Occipital lobe (tissue), 1 donor: ENCODE measurements at regions not wholly inside any gene's neighbourhood (a gene's known extent, or its start where the extent isn't known, plus 50 kb on each side); places are given as distances from the start of the nearest gene placed in this dataset.
A peak's percentile ranks its signal among the peaks of the same experiment; 100 is the strongest.
"Not testable (repeated sequence)": the region's sequence is repeated elsewhere in the genome, so short reads cannot be mapped to it uniquely, and the experiment has no call there.

Experiments used
- DNase-seq: peaks from one replicate; lab custom pipeline; 2025; lab: John Stamatoyannopoulos, UW

DNA sequence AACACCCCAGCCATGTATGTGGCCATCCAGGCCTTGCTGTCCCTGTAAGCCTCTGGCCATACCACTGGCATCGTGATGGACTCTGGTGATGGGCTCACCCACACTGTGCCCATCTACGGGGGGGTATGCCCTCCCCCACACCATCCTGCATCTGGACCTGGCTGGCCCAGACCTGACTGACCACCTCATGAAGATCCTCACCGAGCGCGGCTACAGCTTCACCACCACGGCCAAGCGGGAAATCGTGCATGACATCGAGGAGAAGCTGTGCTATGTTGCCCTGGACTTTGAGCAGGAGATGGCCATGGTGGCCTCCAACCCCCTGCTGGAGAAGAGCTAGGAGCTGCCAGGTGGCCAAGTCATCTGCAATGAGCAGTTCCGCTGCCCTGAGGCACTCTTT is 80.4 kb upstream of the ZCCHC2 start:
- DNase-seq, result no peak

DNA sequence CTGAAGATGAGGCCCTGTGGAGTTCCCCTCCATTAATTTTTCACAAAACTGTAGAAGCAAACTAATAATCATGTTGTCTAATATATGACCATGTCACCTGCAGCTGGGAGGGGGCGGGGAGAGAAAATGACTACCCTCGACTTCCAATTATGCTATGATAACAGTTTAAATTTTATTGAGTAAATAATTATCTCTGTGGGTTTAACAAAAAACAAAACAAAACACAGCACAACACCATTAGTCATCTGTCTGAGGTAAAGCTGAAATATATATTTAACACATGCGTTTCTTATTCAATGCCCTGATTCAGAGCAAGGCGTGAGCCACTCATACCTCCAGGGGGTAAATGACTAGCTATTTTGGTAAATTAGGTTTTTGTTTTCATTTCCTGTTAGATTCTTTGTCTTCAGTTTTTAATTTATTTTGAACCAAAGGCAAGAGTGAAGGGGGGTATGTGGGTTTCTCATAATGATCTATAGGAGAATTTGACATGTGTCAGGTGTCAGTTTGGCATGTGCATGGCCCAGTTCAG is 77.4 kb upstream of the ZCCHC2 start:
- DNase-seq, result no peak

DNA sequence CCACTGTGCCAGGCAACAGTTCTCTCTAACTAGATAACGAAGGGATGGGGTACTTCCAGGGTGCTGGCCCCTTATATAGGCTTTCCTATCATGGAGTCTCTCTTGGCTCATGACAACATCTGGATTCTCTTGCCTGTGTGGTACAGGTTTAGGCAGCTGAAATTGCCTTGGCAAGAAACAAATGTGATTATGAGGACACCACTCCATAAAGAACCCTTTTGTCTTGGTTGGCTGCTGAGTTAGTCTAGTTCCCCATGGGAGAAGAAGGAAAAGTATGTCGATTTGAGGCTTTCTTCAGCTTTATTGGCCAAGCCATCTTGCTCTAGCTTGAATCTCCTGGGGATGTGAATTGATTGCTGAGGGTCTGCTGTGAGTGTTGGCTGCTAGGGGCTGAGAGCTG is 76.3 kb upstream of the ZCCHC2 start:
- DNase-seq, result no peak

DNA sequence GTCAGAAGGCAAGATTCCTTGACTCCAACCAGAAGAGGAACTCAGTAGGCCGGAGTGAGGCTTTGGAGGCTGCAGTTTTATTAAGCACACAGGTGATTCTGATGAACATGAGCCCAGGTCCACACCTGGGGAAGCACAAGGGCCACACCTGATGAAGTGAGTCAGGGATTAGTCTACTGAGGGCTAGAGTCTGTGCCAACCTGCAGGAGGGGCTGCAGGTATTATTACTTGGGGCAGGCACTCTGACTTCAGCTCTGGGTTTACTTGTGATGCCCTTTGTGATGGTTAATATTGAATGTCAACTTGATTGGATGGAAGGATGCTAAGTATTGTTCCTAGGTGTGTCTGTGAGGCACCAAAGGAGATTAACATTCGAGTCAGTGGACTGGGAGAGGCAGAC is 75.2 kb upstream of the ZCCHC2 start:
- DNase-seq, result no peak

DNA sequence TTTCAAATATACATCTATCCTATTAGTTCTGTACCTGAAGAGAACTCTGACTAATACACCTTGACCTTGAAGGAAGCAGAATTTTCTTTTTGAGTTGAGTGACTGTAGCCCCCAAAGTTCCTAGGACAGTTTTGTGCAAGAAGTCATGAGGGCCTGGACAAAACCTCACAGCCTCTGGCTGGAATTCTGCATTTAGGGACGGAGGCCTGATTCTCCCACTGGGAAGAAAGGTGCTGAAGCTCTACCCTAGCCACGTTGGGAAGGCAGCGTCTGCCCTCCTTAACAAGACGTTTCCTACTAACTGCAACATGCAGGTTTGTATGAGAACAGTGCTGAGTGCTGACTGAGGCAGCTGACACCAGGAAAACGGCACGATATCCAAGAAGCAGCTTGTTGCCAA is 74.4 kb upstream of the ZCCHC2 start:
- DNase-seq, result no peak

DNA sequence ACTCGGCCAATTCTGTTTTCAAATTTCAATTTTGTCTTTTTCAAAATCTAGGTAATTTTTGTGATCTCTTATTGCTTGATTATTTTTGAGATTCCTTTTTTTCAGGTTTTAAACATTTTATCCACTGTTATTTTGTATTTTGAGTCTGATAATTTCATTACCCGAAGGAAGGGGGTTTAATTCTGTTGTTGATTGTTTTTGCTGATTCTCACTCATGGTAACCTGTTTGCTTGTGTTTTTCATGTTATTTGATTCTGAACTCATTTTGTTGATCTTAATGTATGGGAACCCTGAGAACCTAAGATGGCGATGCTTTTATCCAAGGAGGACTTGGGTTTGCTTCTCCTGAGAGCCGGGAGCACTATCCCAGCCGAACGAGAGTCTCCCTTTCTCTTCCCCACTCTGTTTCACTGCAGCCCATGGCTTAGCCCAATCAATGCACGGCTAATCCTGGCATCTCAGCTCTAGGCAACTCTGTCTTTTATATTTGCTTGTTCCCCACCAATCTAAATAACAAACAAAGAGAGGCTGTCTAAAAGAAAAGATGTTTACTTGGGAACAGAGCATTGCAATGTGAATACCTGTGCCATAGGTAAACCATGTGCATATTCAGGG is 73.2 kb upstream of the ZCCHC2 start:
- no peak for DNase-seq

DNA sequence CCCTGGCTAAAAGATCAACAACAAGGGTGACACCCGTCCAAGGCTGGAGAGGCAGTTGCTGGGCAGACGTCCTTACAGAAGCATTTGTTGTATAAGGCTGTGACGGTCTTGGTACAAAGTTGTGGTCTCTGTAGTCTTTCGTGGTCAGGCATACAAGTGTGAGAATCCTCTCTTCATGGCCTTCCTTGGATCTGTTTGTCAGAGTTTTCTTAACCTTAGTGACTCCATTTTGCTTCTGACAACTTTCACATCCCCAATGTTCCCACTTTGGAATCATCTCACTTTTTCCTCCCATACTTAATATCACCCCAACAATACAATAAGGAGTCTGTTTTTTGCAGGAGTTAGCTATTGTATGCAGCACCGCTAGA is 72.7 kb upstream of the ZCCHC2 start:
- DNase-seq, result no peak

DNA sequence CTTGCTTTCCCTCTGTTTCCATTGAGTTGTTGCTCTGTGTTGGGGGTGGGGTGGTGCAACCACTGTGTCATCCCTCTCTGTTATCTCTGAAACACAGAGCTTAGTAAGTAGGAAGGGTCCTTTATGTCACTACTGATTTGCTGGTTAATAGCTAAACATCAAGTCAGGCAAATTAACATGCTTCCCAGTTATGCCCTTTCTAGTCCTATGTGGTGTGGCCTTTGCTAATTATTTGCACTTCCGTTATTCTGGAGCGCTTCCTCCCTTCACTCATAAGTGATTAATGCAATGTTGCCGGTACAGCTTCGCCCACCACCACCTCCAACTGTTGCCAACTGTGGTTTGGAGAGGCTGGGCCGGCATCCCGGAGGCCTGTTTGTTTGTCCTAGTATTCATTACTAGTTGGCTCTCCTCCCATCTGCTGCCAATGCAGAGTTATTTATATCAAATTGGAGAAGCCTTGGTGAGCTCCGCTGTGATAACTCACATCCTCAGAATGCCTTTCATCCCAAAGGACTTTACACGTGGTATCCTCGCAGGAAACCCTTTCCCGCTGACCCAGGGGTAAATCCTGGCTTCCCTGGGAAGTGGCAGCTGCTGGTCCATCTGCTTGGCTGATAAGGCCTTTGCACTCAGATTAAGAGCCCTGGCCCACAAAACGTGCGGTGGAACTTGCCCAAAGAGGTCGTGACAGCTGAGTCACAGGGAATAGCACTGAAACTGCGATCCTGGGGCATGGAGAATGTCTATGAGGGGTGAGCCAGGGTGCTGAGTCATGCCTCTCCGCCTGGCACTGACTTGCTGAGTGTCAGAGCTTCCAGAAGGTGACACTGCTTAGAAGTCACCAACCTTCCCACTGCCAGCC is 72.0 kb upstream of the ZCCHC2 start:
- peak; percentile 8 for DNase-seq

DNA sequence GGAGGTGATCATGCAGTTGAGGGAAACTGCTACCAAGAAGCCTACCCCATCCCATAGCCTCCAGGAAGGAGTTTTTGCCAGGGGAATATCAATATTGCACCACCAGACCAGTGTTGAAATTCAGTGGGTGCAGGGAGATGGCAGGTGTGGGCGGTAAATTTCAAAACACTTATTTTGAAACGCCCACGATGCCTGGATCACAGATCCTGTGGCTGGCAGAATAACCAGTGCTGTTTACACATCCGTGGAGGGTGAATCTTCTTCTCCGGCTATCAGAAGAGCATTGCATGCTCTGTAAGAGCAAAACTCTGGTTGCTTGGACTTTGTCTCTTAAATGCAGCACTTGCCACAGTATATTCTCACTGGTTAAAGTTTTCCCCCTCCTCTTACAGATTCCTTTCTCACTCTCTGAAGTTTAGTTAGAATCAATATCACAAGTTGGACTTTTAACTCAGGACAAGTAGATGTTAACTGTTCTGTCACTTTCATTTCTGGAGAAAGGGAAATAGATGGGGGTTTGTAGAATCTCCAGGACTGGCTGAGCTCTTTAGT is 70.5 kb upstream of the ZCCHC2 start:
- no peak for DNase-seq

DNA sequence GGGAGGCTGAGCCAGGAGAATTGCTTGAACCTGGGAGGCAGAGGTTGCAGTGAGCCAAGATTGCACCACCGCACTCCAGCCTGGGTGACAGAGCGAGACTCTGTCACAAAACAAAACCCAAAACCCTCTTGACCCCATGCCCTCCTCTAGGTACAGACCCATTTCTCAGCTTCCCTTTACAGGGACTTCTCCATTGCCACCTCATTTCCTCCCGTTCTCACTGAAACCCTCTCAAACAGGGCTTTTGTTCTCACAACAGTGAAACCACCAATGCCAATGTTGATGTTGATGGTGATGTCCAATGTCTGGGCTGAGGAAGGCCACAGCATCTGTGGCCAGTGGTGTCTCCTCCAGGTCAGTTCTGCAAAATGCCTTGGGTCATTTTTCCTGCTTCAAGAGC is 69.0 kb upstream of the ZCCHC2 start:
- no peak for DNase-seq

DNA sequence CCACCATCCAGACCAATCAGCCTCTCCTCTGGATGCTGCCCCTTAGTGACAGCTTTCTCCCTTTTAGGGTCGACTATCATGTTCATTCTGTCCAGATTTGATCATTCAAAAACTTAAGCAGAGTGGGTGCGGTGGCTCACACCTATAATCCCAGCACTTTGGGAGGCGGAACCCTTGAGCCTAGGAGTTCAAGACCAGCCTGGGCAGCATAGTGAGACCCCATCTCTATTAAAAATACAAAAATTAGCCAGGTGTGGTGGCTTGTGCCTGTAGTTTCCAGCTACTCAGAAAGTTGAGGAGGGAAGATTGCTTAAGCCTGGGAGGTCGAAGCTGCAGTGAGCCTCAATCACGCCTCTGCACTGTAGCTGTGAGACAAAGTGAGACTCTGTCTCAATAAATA is 68.3 kb upstream of the ZCCHC2 start:
- no peak for DNase-seq

DNA sequence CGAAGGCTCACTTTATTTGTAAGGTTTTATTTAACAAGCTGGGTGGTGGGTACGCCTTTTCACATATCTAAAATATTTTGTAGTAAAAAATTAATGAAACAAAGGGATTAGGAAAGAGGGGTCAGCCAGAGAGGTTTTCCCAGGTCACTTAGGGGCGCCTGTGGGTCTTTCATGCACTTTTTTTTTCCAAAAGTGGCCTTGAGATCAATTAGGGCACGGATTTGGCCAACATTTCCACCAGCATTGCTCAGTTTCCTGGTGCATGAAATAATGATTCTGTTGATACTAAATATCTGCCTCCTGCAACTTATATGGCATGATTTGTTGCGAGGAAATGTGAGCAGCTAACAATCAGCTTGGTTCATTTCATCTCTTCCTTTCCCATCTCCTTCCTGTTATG is 67.6 kb upstream of the ZCCHC2 start:
- DNase-seq, result no peak

DNA sequence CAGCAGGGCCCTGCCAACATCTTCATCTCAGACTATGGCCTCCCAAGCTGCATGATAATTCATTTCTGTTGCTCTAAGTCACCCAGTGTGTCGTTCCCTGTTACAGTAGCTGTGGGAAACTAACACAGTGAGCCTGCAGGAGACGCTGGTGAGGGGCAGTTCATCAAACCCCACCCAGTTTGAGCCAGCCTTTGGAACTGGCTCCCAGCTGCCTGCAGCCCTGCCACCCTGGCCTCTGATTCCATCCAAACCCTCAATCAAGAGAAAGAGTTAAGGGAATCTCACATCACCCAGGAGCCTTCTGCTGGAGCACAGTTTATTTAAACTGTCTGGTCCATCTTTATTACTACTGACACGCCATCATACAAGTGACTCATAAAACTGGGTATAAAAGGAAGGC is 64.9 kb upstream of the ZCCHC2 start:
- DNase-seq, result no peak

DNA sequence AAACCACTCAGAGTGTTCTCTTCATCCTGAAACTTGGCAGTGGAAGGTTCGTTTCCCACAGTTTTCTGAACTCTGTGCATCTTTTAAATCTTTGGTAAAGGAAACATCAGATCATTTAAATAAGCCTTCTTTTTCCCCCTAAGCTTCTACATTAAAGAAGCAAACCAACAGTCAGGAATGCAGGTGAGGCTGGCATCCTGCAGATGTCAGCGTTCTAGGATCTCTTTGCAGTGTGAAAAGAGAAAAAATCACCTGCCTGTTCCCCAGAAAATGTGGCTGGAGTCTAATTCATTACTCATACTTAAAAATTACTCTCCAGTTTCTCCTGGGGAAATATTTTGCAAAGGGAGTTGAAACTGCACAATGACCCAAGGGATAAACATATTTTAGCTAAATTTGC is 64.5 kb upstream of the ZCCHC2 start:
- no peak for DNase-seq

DNA sequence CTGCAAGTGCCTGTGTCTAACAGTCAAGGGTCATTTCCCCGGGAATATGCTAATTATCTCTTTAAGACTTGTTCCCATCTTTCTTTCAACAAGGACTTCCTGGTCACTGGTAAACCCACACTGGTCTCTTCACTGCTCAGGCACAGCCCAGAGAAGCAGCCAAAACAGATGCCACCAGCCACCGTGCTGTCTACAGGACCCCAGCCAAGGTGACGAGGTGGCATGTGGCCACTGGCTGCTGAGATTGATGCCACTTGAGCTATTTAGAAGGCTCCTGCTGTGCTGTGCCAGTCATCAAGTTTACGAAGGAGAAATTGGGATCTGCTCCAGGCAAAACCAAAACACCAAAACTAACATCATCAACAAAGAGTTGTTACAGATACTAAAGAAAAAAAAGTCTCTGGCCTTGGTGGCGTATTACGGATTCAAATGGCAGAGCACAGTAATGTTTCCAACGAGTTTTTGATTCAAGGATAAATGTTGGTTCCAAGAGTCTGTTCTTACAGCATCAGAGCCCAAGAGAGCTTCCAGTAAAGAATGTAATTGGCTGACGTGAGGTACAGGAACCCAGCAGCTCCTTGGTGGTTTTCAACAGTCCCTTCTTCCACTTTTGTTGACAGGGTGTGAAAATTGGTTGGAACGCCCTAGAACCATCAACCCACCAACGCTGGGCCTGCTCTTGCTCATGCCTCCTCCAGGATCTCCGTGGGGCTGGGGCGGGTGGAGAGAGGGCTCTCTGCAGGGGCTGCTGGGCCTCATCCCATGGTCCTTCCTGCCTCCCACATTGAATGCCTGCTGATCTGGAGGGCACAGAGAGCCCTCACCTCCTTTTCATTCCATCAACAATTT is 63.7 kb upstream of the ZCCHC2 start:
- no peak for DNase-seq

DNA sequence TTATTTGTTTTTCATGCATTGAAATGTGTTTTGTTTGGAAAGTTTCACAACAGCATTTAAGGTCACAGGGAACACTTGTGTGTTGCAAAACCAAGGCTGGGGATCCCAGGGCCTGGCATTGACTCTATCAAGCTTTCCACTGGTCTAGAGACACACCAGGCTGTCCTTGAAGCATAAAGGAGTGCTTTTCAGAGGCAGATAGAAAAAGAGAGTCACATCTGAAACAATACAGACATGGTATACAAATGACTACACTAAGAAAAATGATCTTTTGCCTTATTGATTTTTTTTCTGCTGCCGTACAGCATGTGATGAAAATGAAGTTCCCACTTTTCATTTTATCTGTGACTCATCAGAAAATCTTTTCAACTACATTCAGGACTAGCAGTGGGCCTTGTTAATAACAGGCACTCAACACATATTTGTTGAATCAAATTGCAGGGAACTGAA is 61.9 kb upstream of the ZCCHC2 start:
- DNase-seq, result no peak

DNA sequence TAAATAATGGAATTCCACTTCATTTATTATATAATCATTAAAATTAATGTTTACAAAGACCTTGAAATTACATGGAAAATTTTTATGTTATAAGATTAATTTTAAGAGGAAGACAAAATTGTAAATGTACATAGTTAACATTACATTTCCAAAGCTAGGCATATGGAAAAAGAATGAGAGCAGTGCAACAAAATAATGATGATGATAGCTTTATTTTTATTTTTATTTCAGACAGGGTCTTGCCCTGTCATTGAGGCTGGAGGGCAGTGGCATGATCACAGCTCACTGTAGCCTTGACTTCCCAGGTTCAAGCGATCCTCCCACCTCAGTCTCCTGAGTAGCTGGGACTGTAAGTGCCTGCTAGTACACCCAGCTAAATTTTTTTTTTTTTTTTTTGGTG is 61.2 kb upstream of the ZCCHC2 start:
- DNase-seq, result no peak

DNA sequence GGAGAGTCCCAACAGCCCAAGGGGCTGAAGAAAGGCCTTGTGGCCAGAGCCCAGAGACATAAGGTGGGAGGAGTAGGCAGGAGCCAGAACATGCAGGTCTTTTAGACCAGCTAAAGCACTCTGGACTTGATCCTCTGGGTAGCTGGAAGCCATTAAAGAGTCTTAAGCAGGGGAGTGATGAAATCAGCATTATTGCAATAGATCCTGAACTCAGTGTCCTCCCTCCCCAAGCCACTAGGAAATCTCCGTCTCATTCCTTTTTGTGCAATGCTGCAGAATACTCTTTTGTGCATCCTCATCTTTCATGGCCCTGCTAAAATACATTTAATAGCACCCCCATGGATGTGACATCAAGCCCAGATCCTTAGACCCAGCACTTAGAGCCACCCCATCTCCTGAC is 58.6 kb upstream of the ZCCHC2 start:
- DNase-seq, result no peak

DNA sequence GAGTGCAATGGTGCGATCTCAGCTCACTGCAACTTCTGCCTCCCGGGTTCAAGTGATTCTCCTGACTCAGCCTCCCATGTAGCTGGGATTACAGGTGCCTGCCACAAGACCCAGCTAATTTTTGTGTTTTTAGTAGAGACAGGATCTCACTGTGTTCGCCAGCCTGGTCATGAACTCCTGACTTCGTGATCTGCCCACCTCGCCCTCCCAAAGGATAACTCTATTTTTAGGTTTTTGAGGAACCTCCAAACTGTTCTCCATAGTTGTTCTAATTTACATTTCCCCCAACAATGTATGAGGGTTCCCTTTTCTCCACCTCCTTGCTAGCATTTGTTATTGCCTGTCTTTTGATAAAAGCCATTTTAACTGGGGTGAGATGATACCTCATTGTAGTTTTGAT is 53.7 kb upstream of the ZCCHC2 start:
- not testable (repeated sequence) for DNase-seq
